ENCODE measurements at regions not wholly inside any gene's neighbourhood (a gene's known extent, or its start where the extent isn't known, plus 50 kb on each side); places are given as distances from the start of the nearest gene placed in this dataset.

DNA sequence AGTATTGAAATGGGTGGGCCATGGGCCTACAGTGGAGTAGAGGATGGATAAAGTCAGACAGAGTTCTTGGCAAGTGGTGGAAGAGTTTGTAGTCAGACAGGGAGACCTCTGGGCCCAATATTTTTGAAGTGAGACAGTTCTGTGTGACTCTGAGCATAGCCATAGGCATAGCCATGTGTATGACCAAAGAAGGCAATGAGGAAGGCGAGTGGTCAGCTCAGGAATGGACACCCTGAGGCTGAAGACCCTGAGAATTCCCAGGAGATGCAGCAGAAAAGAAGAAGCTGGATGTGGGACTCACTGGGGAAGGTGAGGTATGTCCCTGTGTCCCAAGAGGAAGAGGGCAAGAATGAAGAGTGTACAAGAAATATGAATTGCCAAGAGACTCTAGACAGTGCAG, 210.6 kb upstream of the IRF2BP2 start:
- TF ChIP-seq, protein P1, sequence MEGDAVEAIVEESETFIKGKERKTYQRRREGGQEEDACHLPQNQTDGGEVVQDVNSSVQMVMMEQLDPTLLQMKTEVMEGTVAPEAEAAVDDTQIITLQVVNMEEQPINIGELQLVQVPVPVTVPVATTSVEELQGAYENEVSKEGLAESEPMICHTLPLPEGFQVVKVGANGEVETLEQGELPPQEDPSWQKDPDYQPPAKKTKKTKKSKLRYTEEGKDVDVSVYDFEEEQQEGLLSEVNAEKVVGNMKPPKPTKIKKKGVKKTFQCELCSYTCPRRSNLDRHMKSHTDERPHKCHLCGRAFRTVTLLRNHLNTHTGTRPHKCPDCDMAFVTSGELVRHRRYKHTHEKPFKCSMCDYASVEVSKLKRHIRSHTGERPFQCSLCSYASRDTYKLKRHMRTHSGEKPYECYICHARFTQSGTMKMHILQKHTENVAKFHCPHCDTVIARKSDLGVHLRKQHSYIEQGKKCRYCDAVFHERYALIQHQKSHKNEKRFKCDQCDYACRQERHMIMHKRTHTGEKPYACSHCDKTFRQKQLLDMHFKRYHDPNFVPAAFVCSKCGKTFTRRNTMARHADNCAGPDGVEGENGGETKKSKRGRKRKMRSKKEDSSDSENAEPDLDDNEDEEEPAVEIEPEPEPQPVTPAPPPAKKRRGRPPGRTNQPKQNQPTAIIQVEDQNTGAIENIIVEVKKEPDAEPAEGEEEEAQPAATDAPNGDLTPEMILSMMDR (IDR thresholded peaks at IDR 0.05; ENCODE audit: poor library complexity, severe bottlenecking), result no peak
- no peak for TF ChIP-seq EZH2 (IDR thresholded peaks at IDR 0.05; ENCODE audit: borderline replicate concordance, insufficient read depth, low read length, poor library complexity, severe bottlenecking)
- TF ChIP-seq SMC3 (conservative IDR thresholded peaks at IDR 0.05; ENCODE audit: poor library complexity), result no peak
- no peak for TF ChIP-seq POLR2AphosphoS5 (IDR thresholded peaks at IDR 0.05)
- TF ChIP-seq RAD21 (conservative IDR thresholded peaks at IDR 0.05), result no peak
- TF ChIP-seq, protein P2, sequence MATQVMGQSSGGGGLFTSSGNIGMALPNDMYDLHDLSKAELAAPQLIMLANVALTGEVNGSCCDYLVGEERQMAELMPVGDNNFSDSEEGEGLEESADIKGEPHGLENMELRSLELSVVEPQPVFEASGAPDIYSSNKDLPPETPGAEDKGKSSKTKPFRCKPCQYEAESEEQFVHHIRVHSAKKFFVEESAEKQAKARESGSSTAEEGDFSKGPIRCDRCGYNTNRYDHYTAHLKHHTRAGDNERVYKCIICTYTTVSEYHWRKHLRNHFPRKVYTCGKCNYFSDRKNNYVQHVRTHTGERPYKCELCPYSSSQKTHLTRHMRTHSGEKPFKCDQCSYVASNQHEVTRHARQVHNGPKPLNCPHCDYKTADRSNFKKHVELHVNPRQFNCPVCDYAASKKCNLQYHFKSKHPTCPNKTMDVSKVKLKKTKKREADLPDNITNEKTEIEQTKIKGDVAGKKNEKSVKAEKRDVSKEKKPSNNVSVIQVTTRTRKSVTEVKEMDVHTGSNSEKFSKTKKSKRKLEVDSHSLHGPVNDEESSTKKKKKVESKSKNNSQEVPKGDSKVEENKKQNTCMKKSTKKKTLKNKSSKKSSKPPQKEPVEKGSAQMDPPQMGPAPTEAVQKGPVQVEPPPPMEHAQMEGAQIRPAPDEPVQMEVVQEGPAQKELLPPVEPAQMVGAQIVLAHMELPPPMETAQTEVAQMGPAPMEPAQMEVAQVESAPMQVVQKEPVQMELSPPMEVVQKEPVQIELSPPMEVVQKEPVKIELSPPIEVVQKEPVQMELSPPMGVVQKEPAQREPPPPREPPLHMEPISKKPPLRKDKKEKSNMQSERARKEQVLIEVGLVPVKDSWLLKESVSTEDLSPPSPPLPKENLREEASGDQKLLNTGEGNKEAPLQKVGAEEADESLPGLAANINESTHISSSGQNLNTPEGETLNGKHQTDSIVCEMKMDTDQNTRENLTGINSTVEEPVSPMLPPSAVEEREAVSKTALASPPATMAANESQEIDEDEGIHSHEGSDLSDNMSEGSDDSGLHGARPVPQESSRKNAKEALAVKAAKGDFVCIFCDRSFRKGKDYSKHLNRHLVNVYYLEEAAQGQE (IDR thresholded peaks at IDR 0.05; ENCODE audit: borderline replicate concordance), result no peak

Measured in neural cell (in vitro differentiated cells).